Neuronal stem cell (in vitro differentiated cells): ENCODE measurements at regions not wholly inside any gene's neighbourhood (a gene's known extent, or its start where the extent isn't known, plus 50 kb on each side); places are given as distances from the start of the nearest gene placed in this dataset.
"Not testable (repeated sequence)": the region's sequence is repeated elsewhere in the genome, so short reads cannot be mapped to it uniquely, and the experiment has no call there.

Experiments used
- DNase-seq: peaks from one replicate; pipeline ENCODE4 v3.0.0-alpha.2; 2013; ENCODE audit warnings: low spot score
- H2AFZ ChIP-seq: one replicate; pipeline ENCODE4 v1.6.1; 2013; ENCODE audit warnings: mild to moderate bottlenecking, low read length, inconsistent platforms
- H2AK5ac ChIP-seq: 2 replicates; pipeline ENCODE4 v1.6.1; 2013; ENCODE audit warnings: low read depth, mild to moderate bottlenecking, inconsistent platforms, low read length, moderate library complexity, mixed read lengths
- H2BK120ac ChIP-seq: 2 replicates; pipeline ENCODE4 v1.6.1; 2013; ENCODE audit warnings: low read depth, mild to moderate bottlenecking, inconsistent platforms, low read length, moderate library complexity, mixed read lengths
- H2BK12ac ChIP-seq: one replicate; pipeline ENCODE4 v1.6.1; 2013; ENCODE audit warnings: low read length, inconsistent platforms
- H2BK15ac ChIP-seq: 2 replicates; pipeline ENCODE4 v1.6.1; 2013; ENCODE audit warnings: mild to moderate bottlenecking, low read length, inconsistent platforms, mixed read lengths
- H2BK5ac ChIP-seq: one replicate; pipeline ENCODE4 v1.6.1; 2013; ENCODE audit warnings: inconsistent platforms, mild to moderate bottlenecking, low read length, moderate library complexity
- H3K14ac ChIP-seq: one replicate; pipeline ENCODE4 v1.6.1; 2013; ENCODE audit warnings: low read length, inconsistent platforms
- H3K18ac ChIP-seq: 2 replicates; pipeline ENCODE4 v1.6.1; 2013; ENCODE audit warnings: low read length, inconsistent platforms
- H3K23ac ChIP-seq: 2 replicates; pipeline ENCODE4 v1.6.1; 2013; ENCODE audit warnings: low read depth, mild to moderate bottlenecking, mixed read lengths, low read length, inconsistent platforms; ENCODE audit not compliant: poor library complexity
- H3K27ac ChIP-seq: replicated peaks from 3 replicates; pipeline ENCODE4 v1.5.1; 2013; ENCODE audit warnings: low read length, inconsistent platforms
- H3K27me3 ChIP-seq, 3 experiments: 2 replicates each; pipeline ENCODE4 v1.6.1; 2013; ENCODE audit warnings: low read length in 3 of 3, mild to moderate bottlenecking in 2 of 3, inconsistent platforms in 1 of 3, low read depth in 1 of 3, mixed read lengths in 1 of 3, moderate library complexity in 1 of 3; ENCODE audit not compliant: control insufficient read depth in 3 of 3, insufficient read depth in 3 of 3
- H3K36me3 ChIP-seq, 2 donors: replicated peaks in 1 of 2; 2 replicates each; pipeline ENCODE4 v1.6.1; 2013; ENCODE audit warnings: low read length in 2 of 2; ENCODE audit not compliant: control insufficient read depth in 2 of 2, insufficient read depth in 2 of 2
- H3K4ac ChIP-seq: 2 replicates; pipeline ENCODE4 v1.6.1; 2013; ENCODE audit warnings: inconsistent platforms, mild to moderate bottlenecking, low read length, moderate library complexity
- H3K4me1 ChIP-seq, 2 donors: 1 replicate in 1 of 2; 2 replicates in 1 of 2; pipeline ENCODE4 v1.6.1; 2013; ENCODE audit warnings: low read length in 2 of 2, low read depth in 1 of 2; ENCODE audit not compliant: control insufficient read depth in 2 of 2, insufficient read depth in 1 of 2
- H3K4me2 ChIP-seq: one replicate; pipeline ENCODE4 v1.6.1; 2013; ENCODE audit warnings: mild to moderate bottlenecking, low read length, inconsistent platforms; ENCODE audit not compliant: insufficient read depth, poor library complexity, severe bottlenecking
- H3K4me3 ChIP-seq, 2 donors: 2 replicates each; pipeline ENCODE4 v1.5.1; 2013; ENCODE audit warnings: low read length in 2 of 2, mild to moderate bottlenecking in 2 of 2, inconsistent platforms in 1 of 2, moderate library complexity in 1 of 2
- H3K79me1 ChIP-seq: one replicate; pipeline ENCODE4 v1.6.1; 2013; ENCODE audit warnings: low read depth, mild to moderate bottlenecking, inconsistent platforms, low read length, moderate library complexity
- H3K9ac ChIP-seq: one replicate; pipeline ENCODE4 v1.6.1; 2013; ENCODE audit warnings: mild to moderate bottlenecking, low read depth, low read length, inconsistent platforms; ENCODE audit not compliant: poor library complexity
- H3K9me3 ChIP-seq, 2 donors: replicated peaks in 1 of 2; 2 replicates each; pipeline versions ENCODE3 to v1.6.1; 2013; ENCODE audit warnings: low read length in 2 of 2, mild to moderate bottlenecking in 2 of 2, inconsistent platforms in 1 of 2, low read depth in 1 of 2, mixed read lengths in 1 of 2, moderate library complexity in 1 of 2; ENCODE audit not compliant: control insufficient read depth in 2 of 2, insufficient read depth in 1 of 2
- H4K8ac ChIP-seq: one replicate; pipeline ENCODE4 v1.6.1; 2013; ENCODE audit warnings: low read depth, mild to moderate bottlenecking, inconsistent platforms, low read length, moderate library complexity
- H4K91ac ChIP-seq: one replicate; pipeline ENCODE4 v1.6.1; 2013; ENCODE audit warnings: low read length, low read depth, mild to moderate bottlenecking, inconsistent platforms; ENCODE audit not compliant: poor library complexity
- WGBS, 2 donors: extraction: QIAGEN DNeasy Blood & Tissue Kit; methylation state at CpG; one replicate each; pipeline ENCODE4 v1.1.7; 2013; ENCODE audit warnings: missing lambda C conversion rate in 2 of 2, mixed read lengths in 1 of 2; ENCODE audit not compliant: insufficient read length in 2 of 2, insufficient replicate concordance in 1 of 2; ENCODE audit errors: extremely low coverage in 2 of 2; 5-methylcytosine and 5-hydroxymethylcytosine counted together

- Histone ChIP-seq H2AK5ac (no peak overlapping the region), H2AFZ (no peak overlapping the region), H3K23ac (no peak overlapping the region), H3K18ac (no peak overlapping the region), H3K4me1 (no peaks in the 10 kb centered on the region), H3K79me1 (no peaks in the 10 kb centered on the region), H3K4me3 (no peak overlapping the region), H3K14ac (no peak overlapping the region), H3K9ac (no peak overlapping the region), H4K91ac (no peak overlapping the region), H3K9me3 (peaks cover 10 to 17% of the 10 kb centered on the region in 2 donors), H2BK12ac (no peak overlapping the region), H4K8ac (no peak overlapping the region), H2BK120ac (no peak overlapping the region), H3K36me3 (no peaks in the 10 kb centered on the region), H3K27me3 (no peaks in the 10 kb centered on the region), H2BK15ac (no peak overlapping the region), H3K4me2 (no peak overlapping the region), H3K27ac (no peak overlapping the region), H3K4ac (no peak overlapping the region), H2BK5ac (no peak overlapping the region)
- DNase-seq, result no peak
- WGBS, 2 donors, result no CpG with 5 or more reads among the region's 1 CpG
Observed at GRCh38 chr15:24076090-24076784, 389.1 kb upstream of the NDN start.

GRCh38 chr15:24078310-24079029 is 391.4 kb upstream of the NDN start:
- no peaks in the 10 kb centered on the region for H3K79me1 ChIP-seq
- H3K4ac ChIP-seq, result no peak overlapping the region
- no peak overlapping the region for H3K27ac ChIP-seq
- no CpG with 5 or more reads among the region's 29 CpGs for whole genome bisulfite sequencing, 2 donors
- no peak overlapping the region for H3K4me3 ChIP-seq
- no peak overlapping the region for H3K23ac ChIP-seq
- H3K14ac ChIP-seq, result no peak overlapping the region
- H3K9me3 ChIP-seq, result peaks cover 10 to 20% of the 10 kb centered on the region in 2 donors
- H4K91ac ChIP-seq, result no peak overlapping the region
- no peaks in the 10 kb centered on the region for H3K27me3 ChIP-seq
- no peak for DNase-seq
- no peak overlapping the region for H2BK12ac ChIP-seq
- H2BK15ac ChIP-seq, result no peak overlapping the region
- H3K36me3 ChIP-seq, result no peaks in the 10 kb centered on the region
- H2AFZ ChIP-seq, result no peak overlapping the region
- H2AK5ac ChIP-seq, result no peak overlapping the region
- H2BK5ac ChIP-seq, result no peak overlapping the region
- no peak overlapping the region for H2BK120ac ChIP-seq
- H3K9ac ChIP-seq, result no peak overlapping the region
- no peak overlapping the region for H3K18ac ChIP-seq
- no peak overlapping the region for H3K4me2 ChIP-seq
- H3K4me1 ChIP-seq, result no peaks in the 10 kb centered on the region
- H4K8ac ChIP-seq, result no peak overlapping the region

GRCh38 chr15:24088941-24089340 is 401.8 kb upstream of the NDN start:
- not testable (repeated sequence) for H3K18ac ChIP-seq, H2BK5ac ChIP-seq, H3K14ac ChIP-seq, DNase-seq, H4K8ac ChIP-seq, H3K4me2 ChIP-seq, H3K23ac ChIP-seq, H2BK15ac ChIP-seq, H2AK5ac ChIP-seq, H3K9ac ChIP-seq, H3K4ac ChIP-seq, H2AFZ ChIP-seq, H2BK120ac ChIP-seq, H3K4me3 ChIP-seq, H3K27ac ChIP-seq, H3K79me1 ChIP-seq, H3K27me3 ChIP-seq, H2BK12ac ChIP-seq, H3K4me1 ChIP-seq, H4K91ac ChIP-seq
- Histone ChIP-seq H3K9me3 (peaks cover 0 to 11% of the 10 kb centered on the region in 2 donors), H3K36me3 (peaks cover 0 to 11% of the 10 kb centered on the region in 2 donors)
- WGBS, 2 donors, result no CpG with 5 or more reads among the region's 1 CpG

- H2BK120ac ChIP-seq, H2BK15ac ChIP-seq, H3K9ac ChIP-seq, H3K36me3 ChIP-seq, H4K91ac ChIP-seq, H3K27ac ChIP-seq, DNase-seq, H3K23ac ChIP-seq, H2BK12ac ChIP-seq, H3K27me3 ChIP-seq, H2AK5ac ChIP-seq, H4K8ac ChIP-seq, H3K4me1 ChIP-seq, H2AFZ ChIP-seq, H2BK5ac ChIP-seq, H3K79me1 ChIP-seq, H3K9me3 ChIP-seq, H3K4ac ChIP-seq, H3K4me3 ChIP-seq, H3K14ac ChIP-seq, H3K18ac ChIP-seq: not testable (repeated sequence)
- no CpG with 5 or more reads among the region's 30 CpGs for WGBS, 2 donors
- peak overlapping the region; percentile 18 for H3K4me2 ChIP-seq
Observed at GRCh38 chr15:24101503-24101902, 414.4 kb upstream of the NDN start.
